ENCODE measurements at regions not wholly inside any gene's neighbourhood (a gene's known extent, or its start where the extent isn't known, plus 50 kb on each side); places are given as distances from the start of the nearest gene placed in this dataset.

- CTCF ChIA-PET = interaction anchor here (1.0 kb wide), 1 partner anchor 161 kb away, joined by 3 read pairs; no protein-coding TSS in a partner anchor
- 60% methylated on average over 3 of the region's 3 CpGs for WGBS (ENCODE audit: missing lambda C conversion rate)
Measured at GRCh38 chr9:38249049-38249448, 143.5 kb upstream of the ALDH1B1 start.

GRCh38 chr9:38246833-38247232, 145.7 kb upstream of the ALDH1B1 start:
- WGBS (ENCODE audit: missing lambda C conversion rate) = 72% methylated on average over 7 of the region's 7 CpGs
- CTCF ChIA-PET = interaction anchor here (0.9 to 1.3 kb wide), 2 partner anchors 17 to 86 kb away, joined by 3 to 4 read pairs; no protein-coding TSS in a partner anchor
- Histone ChIP-seq H3K9me3 (no peaks in the 10 kb centered on the region), H3K4me1 (peaks cover 5% of the 10 kb centered on the region; the same call in 2 of the 3 replicates), H3K27ac (no peak overlapping the region), H3K4me3 (no peak overlapping the region), H3K4me2 (no peak overlapping the region)
- ATAC-seq (no peak), FAIRE-seq (no peak), DNase-seq (ENCODE audit: low read depth in 1 of 2, low spot score in 1 of 2) (no peak)
- POLR2A ChIA-PET = no interaction called here
- TF ChIP-seq, protein P1, sequence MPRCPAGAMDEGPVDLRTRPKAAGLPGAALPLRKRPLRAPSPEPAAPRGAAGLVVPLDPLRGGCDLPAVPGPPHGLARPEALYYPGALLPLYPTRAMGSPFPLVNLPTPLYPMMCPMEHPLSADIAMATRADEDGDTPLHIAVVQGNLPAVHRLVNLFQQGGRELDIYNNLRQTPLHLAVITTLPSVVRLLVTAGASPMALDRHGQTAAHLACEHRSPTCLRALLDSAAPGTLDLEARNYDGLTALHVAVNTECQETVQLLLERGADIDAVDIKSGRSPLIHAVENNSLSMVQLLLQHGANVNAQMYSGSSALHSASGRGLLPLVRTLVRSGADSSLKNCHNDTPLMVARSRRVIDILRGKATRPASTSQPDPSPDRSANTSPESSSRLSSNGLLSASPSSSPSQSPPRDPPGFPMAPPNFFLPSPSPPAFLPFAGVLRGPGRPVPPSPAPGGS (IDR thresholded peaks at IDR 0.05) = no peak
- TF ChIP-seq RFX5 (IDR thresholded peaks at IDR 0.05) (no peak), KDM1A (IDR thresholded peaks at IDR 0.05; ENCODE audit: low read depth) (no peak), POLR2A (IDR thresholded peaks at IDR 0.05; ENCODE audit: low read length) (no peak), CEBPB (IDR thresholded peaks at IDR 0.05) (no peak), SREBF2 (IDR thresholded peaks at IDR 0.05) (no peak), TFCP2L1 (CRISPR knock-in tag; IDR thresholded peaks at IDR 0.05) (no peak), MYC (IDR thresholded peaks at IDR 0.05; ENCODE audit: borderline replicate concordance, low read length) (no peak), NR3C1 (IDR thresholded peaks at IDR 0.05) (no peak), RARB (CRISPR knock-in tag; IDR thresholded peaks at IDR 0.05) (no peak), RAD21 (conservative IDR thresholded peaks at IDR 0.05 in 1 of 2, IDR thresholded peaks at IDR 0.05 in 1 of 2) (no peak), JUN (IDR thresholded peaks at IDR 0.05) (no peak), EHMT2 (IDR thresholded peaks at IDR 0.05; ENCODE audit: low read depth) (no peak), NFE2L2 (conservative IDR thresholded peaks at IDR 0.05; ENCODE audit: low read length) (no peak), ZNF302 (CRISPR knock-in tag; IDR thresholded peaks at IDR 0.05) (no peak), KDM5A (IDR thresholded peaks at IDR 0.05) (no peak), HMGXB4 (CRISPR knock-in tag; IDR thresholded peaks at IDR 0.05; ENCODE audit: borderline replicate concordance) (no peak), CTCF (IDR thresholded peaks at IDR 0.05) (no peak), RNF2 (IDR thresholded peaks at IDR 0.05; ENCODE audit: borderline replicate concordance, low read depth) (no peak), SMC3 (IDR thresholded peaks at IDR 0.05) (no peak)

More at GRCh38 chr9:38249049-38249448, 143.5 kb upstream of the ALDH1B1 start:
- FAIRE-seq (no peak), DNase-seq (ENCODE audit: low read depth in 1 of 2, low spot score in 1 of 2) (no peak), ATAC-seq (no peak)
- no peak for TF ChIP-seq HOXB5 (CRISPR knock-in tag; IDR thresholded peaks at IDR 0.05)
- no peak for TF ChIP-seq MYC (IDR thresholded peaks at IDR 0.05; ENCODE audit: borderline replicate concordance, low read length)
- POLR2A ChIA-PET = no interaction called here
- H3K27ac ChIP-seq = no peak overlapping the region
- no peaks in the 10 kb centered on the region for H3K4me1 ChIP-seq
- H3K4me2 ChIP-seq = no peak overlapping the region
- H3K9me3 ChIP-seq = no peaks in the 10 kb centered on the region
- no peak overlapping the region for H3K4me3 ChIP-seq

Measured in A549 (cell line).